ENCODE measurements at regions not wholly inside any gene's neighbourhood (a gene's known extent, or its start where the extent isn't known, plus 50 kb on each side); places are given as distances from the start of the nearest gene placed in this dataset.
"Not testable (repeated sequence)": the region's sequence is repeated elsewhere in the genome, so short reads cannot be mapped to it uniquely, and the experiment has no call there.

DNA sequence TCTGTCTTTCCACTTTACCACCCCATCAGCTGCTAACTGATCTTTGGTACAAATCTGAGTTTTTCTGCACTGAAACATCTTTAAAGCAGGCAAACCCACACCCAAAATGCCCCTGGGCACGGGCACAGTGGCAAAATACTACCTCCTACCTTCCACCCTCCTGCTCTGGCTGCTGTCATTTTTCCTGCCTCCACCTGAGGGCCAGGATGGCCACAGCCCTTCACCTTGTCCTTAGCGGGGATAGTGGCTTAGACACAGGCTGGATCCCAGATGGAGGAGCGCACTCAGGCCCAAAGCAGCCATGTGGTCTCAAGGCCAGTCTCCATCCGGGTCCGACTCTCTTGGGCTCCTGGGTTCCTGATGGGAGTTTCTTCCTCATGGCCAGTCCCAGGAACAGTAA lies 98.3 kb downstream of the HIF1AN start:
- H3K27me3 ChIP-seq = peaks cover 0 to 83% (median 42%) of the 10 kb centered on the region in 3 donors

DNA sequence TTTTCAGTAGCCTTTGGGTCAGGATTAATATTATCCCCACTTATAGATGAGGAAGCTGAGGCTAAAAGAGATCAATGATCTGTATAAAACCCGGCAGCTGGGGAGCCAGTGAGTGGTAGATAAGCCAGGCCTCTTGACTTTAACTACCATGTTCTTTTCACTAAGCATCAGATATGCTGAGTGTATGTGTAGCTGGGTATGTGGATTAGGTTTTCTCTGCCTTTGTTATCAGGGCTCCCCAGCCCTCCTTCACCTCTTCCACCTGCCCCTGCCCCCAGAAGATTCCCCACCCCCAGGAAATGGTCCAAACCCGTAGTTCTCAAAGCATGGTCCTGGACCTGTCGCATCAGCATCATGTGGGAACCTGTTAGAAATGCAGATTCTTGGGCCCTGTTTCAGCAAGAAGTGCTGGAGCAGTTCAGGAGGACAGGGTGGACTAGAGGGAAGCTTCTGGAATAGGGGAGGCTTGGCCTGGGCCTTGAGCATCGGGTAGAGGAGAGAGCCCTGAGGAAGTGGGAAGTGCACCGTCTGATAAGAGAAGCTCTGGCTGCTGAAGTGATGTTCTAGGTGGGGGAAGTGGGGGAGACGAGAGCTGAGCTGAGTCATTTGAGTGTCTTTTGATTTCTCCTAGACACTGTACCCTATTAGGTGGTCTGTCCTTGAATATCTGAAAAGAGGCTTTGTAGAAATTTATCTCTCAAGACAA lies 101.3 kb downstream of the HIF1AN start:
- H3K4me1 ChIP-seq = no peaks in the 10 kb centered on the region
- peaks cover 0 to 86% (median 42%) of the 10 kb centered on the region in 3 donors for H3K27me3 ChIP-seq
- no peak for DNase-seq
- intact Hi-C loops (cut with DNase I; ENCODE audit: low total_unique reads) = no loop called here
- no peaks in the 10 kb centered on the region for H3K9me3 ChIP-seq
- H3K27ac ChIP-seq = no peak overlapping the region
- WGBS, 5 donors = 26 to 38% (median 36%) methylated on average over 6 of the region's 6 CpGs
- H3K36me3 ChIP-seq = no peaks in the 10 kb centered on the region
- H3K4me3 ChIP-seq = no peak overlapping the region
- TF ChIP-seq, protein P1, sequence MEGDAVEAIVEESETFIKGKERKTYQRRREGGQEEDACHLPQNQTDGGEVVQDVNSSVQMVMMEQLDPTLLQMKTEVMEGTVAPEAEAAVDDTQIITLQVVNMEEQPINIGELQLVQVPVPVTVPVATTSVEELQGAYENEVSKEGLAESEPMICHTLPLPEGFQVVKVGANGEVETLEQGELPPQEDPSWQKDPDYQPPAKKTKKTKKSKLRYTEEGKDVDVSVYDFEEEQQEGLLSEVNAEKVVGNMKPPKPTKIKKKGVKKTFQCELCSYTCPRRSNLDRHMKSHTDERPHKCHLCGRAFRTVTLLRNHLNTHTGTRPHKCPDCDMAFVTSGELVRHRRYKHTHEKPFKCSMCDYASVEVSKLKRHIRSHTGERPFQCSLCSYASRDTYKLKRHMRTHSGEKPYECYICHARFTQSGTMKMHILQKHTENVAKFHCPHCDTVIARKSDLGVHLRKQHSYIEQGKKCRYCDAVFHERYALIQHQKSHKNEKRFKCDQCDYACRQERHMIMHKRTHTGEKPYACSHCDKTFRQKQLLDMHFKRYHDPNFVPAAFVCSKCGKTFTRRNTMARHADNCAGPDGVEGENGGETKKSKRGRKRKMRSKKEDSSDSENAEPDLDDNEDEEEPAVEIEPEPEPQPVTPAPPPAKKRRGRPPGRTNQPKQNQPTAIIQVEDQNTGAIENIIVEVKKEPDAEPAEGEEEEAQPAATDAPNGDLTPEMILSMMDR (IDR thresholded peaks at IDR 0.05) = no peak
- TF ChIP-seq POLR2AphosphoS5 (IDR thresholded peaks at IDR 0.05) (no peak), POLR2A (IDR thresholded peaks at IDR 0.05) (no peak), EP300 (IDR thresholded peaks at IDR 0.05) (no peak)

More for the DNA sequence above, 98.3 kb downstream of the HIF1AN start:
- no peaks in the 10 kb centered on the region for H3K4me1 ChIP-seq
- 34 to 72% (median 66%) methylated on average over 2 to 5 of the region's 5 CpGs for WGBS, 5 donors
- TF ChIP-seq, protein P1 (IDR thresholded peaks at IDR 0.05) = no peak
- TF ChIP-seq POLR2A (IDR thresholded peaks at IDR 0.05) (no peak), POLR2AphosphoS5 (IDR thresholded peaks at IDR 0.05) (no peak), EP300 (IDR thresholded peaks at IDR 0.05) (no peak)
- no peak for DNase-seq
- intact Hi-C loops (cut with DNase I; ENCODE audit: low total_unique reads) = no loop called here
- no peaks in the 10 kb centered on the region for H3K36me3 ChIP-seq
- H3K9me3 ChIP-seq = no peaks in the 10 kb centered on the region
- no peak overlapping the region for H3K27ac ChIP-seq
- H3K4me3 ChIP-seq = no peak overlapping the region

DNA sequence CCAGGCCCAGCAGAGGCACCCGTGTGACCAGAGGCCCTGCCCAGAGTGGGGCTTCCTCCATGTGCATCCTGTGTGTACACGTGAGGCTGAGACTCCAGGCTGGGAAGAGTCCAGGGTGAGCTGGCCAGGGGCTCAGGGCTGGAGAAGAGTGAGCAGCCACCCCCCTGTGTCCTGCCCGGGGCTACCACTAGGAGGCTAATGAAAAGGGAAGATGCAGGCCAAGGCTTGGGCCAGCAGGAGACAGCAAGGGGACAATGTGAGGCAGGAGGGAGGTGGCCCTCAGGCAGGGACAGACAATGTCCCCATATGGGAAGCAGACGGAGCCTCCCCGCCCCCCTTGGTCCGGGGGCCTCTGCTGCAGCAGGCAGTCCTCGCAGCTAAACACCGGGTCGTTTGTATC lies 102.0 kb downstream of the HIF1AN start:
- 4 to 13% (median 10%) methylated on average over 9 of the region's 9 CpGs for WGBS, 5 donors
- peaks cover 0 to 92% (median 49%) of the 10 kb centered on the region in 3 donors for H3K27me3 ChIP-seq
- no peaks in the 10 kb centered on the region for H3K4me1 ChIP-seq
- no peak overlapping the region for H3K4me3 ChIP-seq
- intact Hi-C loops (cut with DNase I; ENCODE audit: low total_unique reads) = no loop called here
- no peaks in the 10 kb centered on the region for H3K36me3 ChIP-seq
- H3K27ac ChIP-seq = no peak overlapping the region
- TF ChIP-seq, protein P1 (IDR thresholded peaks at IDR 0.05) = peak in 1 of 7 experiments; percentile 16
- no peak for TF ChIP-seq POLR2AphosphoS5 (IDR thresholded peaks at IDR 0.05)
- peak in 1 of 2 donors; percentile 16 for DNase-seq
- no peaks in the 10 kb centered on the region for H3K9me3 ChIP-seq

DNA sequence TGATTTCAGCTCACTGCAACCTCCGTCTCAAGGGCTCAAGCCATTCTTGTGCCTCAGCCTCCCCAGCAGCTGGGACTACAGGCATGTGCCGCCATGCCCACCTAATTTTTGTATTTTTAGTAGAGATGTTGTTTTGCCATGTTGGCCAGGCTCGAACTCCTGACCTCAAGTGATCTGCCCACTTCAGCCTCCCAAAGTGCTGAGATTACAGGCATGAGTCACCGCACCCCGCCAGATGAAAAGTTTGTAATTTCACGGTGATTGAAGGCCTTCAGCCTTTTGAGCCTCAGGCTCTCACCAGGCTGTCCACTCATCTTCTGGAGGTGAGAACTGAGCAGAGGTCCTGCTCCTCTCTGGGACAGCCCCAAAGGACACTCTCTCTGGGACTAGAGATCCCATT lies 103.2 kb downstream of the HIF1AN start:
- intact Hi-C loops (cut with DNase I; ENCODE audit: low total_unique reads); H3K36me3 ChIP-seq; H3K4me3 ChIP-seq; DNase-seq; H3K9me3 ChIP-seq; H3K27ac ChIP-seq; H3K4me1 ChIP-seq: not testable (repeated sequence)
- 77 to 85% (median 83%) methylated on average over 6 of the region's 6 CpGs for WGBS, 5 donors
- peaks cover 0 to 97% (median 52%) of the 10 kb centered on the region in 3 donors for H3K27me3 ChIP-seq

DNA sequence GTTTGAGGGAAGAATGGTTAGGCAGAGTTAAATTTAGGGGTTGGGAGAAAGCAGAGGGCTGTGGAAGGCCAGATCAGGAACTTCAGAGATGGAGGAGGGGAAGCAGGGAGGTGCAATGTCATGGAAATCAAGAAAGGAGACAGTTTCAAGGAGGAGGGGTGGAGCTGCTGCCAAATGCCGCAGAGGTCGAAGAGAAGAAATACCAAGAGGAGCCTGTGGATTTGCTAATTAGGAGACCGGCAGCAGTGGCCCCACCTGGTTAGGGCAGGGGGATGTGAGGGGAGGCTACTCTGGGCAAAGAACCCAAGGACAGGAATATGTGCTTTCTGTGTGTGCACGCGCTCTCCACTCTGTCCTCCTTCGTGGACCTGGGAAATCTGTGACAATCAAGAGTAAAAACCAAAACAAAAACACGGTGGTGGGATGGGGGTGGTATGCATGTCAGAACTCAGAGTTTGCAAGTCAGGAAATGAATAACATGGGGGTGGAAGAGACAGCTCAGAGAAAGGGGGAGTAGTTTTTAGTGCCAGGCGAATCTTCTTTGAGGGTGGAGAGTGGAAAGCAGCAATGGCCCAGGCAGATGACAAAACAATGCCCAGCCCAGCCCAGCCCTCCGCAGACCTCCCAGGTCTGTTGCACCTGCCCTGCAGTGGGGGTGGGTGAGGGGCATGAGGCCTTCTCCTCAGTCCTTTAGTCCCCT lies 102.9 kb upstream of the PAX2 start:
- no peak overlapping the region for H3K4me3 ChIP-seq
- WGBS, 5 donors = 11 to 24% (median 14%) methylated on average over 9 of the region's 9 CpGs
- TF ChIP-seq EP300 (IDR thresholded peaks at IDR 0.05) (no peak), POLR2AphosphoS5 (IDR thresholded peaks at IDR 0.05) (no peak), POLR2A (IDR thresholded peaks at IDR 0.05) (no peak)
- TF ChIP-seq, protein P1 (IDR thresholded peaks at IDR 0.05) = no peak
- no peak overlapping the region for H3K27ac ChIP-seq
- H3K27me3 ChIP-seq = peaks cover 0 to 100% (median 55%) of the 10 kb centered on the region in 3 donors
- no peaks in the 10 kb centered on the region for H3K9me3 ChIP-seq
- intact Hi-C loops (cut with DNase I; ENCODE audit: low total_unique reads) = no loop called here
- H3K4me1 ChIP-seq = no peaks in the 10 kb centered on the region
- H3K36me3 ChIP-seq = no peaks in the 10 kb centered on the region
- DNase-seq = no peak
